GM12892 (cell line): ENCODE measurements at regions not wholly inside any gene's neighbourhood (a gene's known extent, or its start where the extent isn't known, plus 50 kb on each side); places are given as distances from the start of the nearest gene placed in this dataset.

Source experiments
- POLR2A ChIP-seq: IDR thresholded peaks from 2 replicates; pipeline ENCODE4 v1.6.1; 2011; ENCODE audit warnings: low read depth, low read length, control low read depth
- POLR2AphosphoS5 ChIP-seq: IDR thresholded peaks from 2 replicates; pipeline ENCODE4 v1.6.1; 2011; ENCODE audit warnings: low read depth, low read length, control low read depth

GRCh38 chr2:107218208-107218607 is 332.2 kb upstream of the ST6GAL2 start:
- TF ChIP-seq POLR2A = no peak
- no peak for TF ChIP-seq POLR2AphosphoS5
